ENCODE measurements at regions not wholly inside any gene's neighbourhood (a gene's known extent, or its start where the extent isn't known, plus 50 kb on each side); places are given as distances from the start of the nearest gene placed in this dataset.

DNA sequence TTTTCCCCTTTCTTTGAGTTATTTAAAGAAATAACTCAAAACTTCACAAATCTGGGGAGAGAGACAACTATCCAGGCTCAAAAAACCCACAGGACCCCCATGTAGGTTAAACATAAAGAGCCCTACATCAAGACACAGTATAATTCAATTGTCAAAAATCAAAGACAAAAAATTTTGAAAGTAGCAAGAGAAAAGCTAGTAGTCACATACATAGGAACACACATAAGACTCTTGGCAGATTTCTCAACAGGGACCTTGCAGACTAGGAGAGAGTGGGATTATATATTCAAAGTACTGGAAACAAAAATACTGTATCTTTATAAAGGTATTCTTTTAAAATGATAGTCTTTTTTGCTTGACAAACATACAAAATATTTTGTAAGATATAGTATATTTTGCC is 296.9 kb downstream of the OSTF1 start:
- TF ChIP-seq POLR2AphosphoS5 (IDR thresholded peaks at IDR 0.05; ENCODE audit: insufficient read depth, low read depth, low read length) (no peak), CTCF (IDR thresholded peaks at IDR 0.05; ENCODE audit: extremely low read depth in 1 of 2, insufficient read depth in 1 of 2, low read depth in 1 of 2, low read length in 2 of 2) (no peak), POLR2A (IDR thresholded peaks at IDR 0.05; ENCODE audit: low read depth, low read length) (no peak), EZH2 (IDR thresholded peaks at IDR 0.05; ENCODE audit: borderline replicate concordance, low read depth, low read length, severe bottlenecking) (no peak), FOS (IDR thresholded peaks at IDR 0.05; ENCODE audit: borderline replicate concordance, insufficient read depth, low read length) (no peak)
- TF ChIP-seq, protein P1, sequence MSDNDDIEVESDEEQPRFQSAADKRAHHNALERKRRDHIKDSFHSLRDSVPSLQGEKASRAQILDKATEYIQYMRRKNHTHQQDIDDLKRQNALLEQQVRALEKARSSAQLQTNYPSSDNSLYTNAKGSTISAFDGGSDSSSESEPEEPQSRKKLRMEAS (IDR thresholded peaks at IDR 0.05; ENCODE audit: insufficient read depth, insufficient read length): no peak
